ENCODE measurements at regions not wholly inside any gene's neighbourhood (a gene's known extent, or its start where the extent isn't known, plus 50 kb on each side); places are given as distances from the start of the nearest gene placed in this dataset.

- no peak overlapping the region for H3K27ac ChIP-seq (ENCODE audit: low read depth)
- no peak overlapping the region for H3K4me2 ChIP-seq
- H3K4me1 ChIP-seq (ENCODE audit: insufficient read depth), result no peaks in the 10 kb centered on the region
- TF ChIP-seq STAT1 (IDR thresholded peaks at IDR 0.05; ENCODE audit: unreplicated experiment) (no peak), POLR2AphosphoS5 (IDR thresholded peaks at IDR 0.05; ENCODE audit: low read depth) (no peak), NANOG (IDR thresholded peaks at IDR 0.05; ENCODE audit: borderline replicate concordance) (no peak), ZNF331 (CRISPR knock-in tag; IDR thresholded peaks at IDR 0.05; ENCODE audit: low read depth) (no peak), JUNB (IDR thresholded peaks at IDR 0.05; ENCODE audit: unreplicated experiment) (no peak), ZNF114 (CRISPR knock-in tag; IDR thresholded peaks at IDR 0.05) (no peak), REST (IDR thresholded peaks at IDR 0.05; ENCODE audit: unreplicated experiment) (no peak), ZNF462 (CRISPR knock-in tag; IDR thresholded peaks at IDR 0.05) (no peak), EZH2phosphoT487 (IDR thresholded peaks at IDR 0.05; ENCODE audit: unreplicated experiment) (no peak), ETS1 (IDR thresholded peaks at IDR 0.05) (no peak), CREB1 (CRISPR knock-in tag; IDR thresholded peaks at IDR 0.05; ENCODE audit: low read depth) (no peak), CTCF (conservative IDR thresholded peaks at IDR 0.05; ENCODE audit: low read depth in 2 of 2) (no peak), EZH2 (IDR thresholded peaks at IDR 0.05; ENCODE audit: low read depth, unreplicated experiment) (no peak)
- 0 out of 2 replicates have a peak, but pooled peaks cover 3% of the 10 kb centered on the region for H3K9me2 ChIP-seq (ENCODE audit: insufficient read depth)
- Mint-ChIP-seq H3K27ac (no peak overlapping the region), H3K36me3 (ENCODE audit: low read depth) (peaks cover 4% of the 10 kb centered on the region; the same call in 2 of the 3 replicates), H3K4me3 (no peak overlapping the region), H3K27me3 (ENCODE audit: insufficient read depth, low read depth, poor library complexity) (peaks cover 4% of the 10 kb centered on the region), H3K4me1 (no peaks in the 10 kb centered on the region; the same call in 2 of the 3 replicates), H3K9me3 (peaks cover 7% of the 10 kb centered on the region; the same call in 1 of the 3 replicates)
- no peaks in the 10 kb centered on the region for H4K20me1 ChIP-seq (replicated peaks; ENCODE audit: insufficient read depth)
- no peaks in the 10 kb centered on the region for H3K79me2 ChIP-seq (replicated peaks; ENCODE audit: insufficient read depth)
- H3F3A ChIP-seq (replicated peaks; ENCODE audit: low read depth), result no peaks in the 10 kb centered on the region
- DNase-seq (ENCODE audit: low spot score), result no peak
- no peak overlapping the region for H2AFZ ChIP-seq
- ATAC-seq, result no peak
- H3K4me3 ChIP-seq, result no peak overlapping the region
- H3K36me3 ChIP-seq (ENCODE audit: insufficient read depth), result no peaks in the 10 kb centered on the region
- no peaks in the 10 kb centered on the region for H3K27me3 ChIP-seq (ENCODE audit: insufficient read depth)
These were observed 106.8 kb upstream of the RTL1 start for GRCh38 chr14:101010293-101010692.
